IMR-90 (cell line): ENCODE measurements at regions not wholly inside any gene's neighbourhood (a gene's known extent, or its start where the extent isn't known, plus 50 kb on each side); places are given as distances from the start of the nearest gene placed in this dataset.

Source experiments
- ATAC-seq: fragments of 200-7000 bp; cut with Tn5 transposase; 2 replicates; pipeline ENCODE4 v1.9.1; 2020; ENCODE audit warnings: low read depth, mild to moderate bottlenecking, moderate library complexity
- BruUV-seq: library from RNA; stranded (reverse); fragments of 400-500 nt; replicated peaks from 2 replicates; lab custom pipeline; 2021; lab: Mats Ljungman, UMichigan
- CTCF ChIA-PET: fragments of 300-600 bp; formaldehyde crosslinking; extraction: SDS; loops from one replicate; lab custom pipeline; 2021; ENCODE audit warnings: antibody characterized with exemption; lab: Yijun Ruan, JAX
- POLR2A ChIA-PET: fragments of 300-600 bp; sonication (Branson Sonifier 250); formaldehyde crosslinking; loops from one replicate; lab custom pipeline; 2022; ENCODE audit warnings: antibody characterized with exemption; ENCODE audit not compliant: unreplicated experiment; lab: Charles Lee
- DNase-seq: peaks from one replicate; pipeline ENCODE4 v3.0.0; 2013
- H2AFZ ChIP-seq: replicated peaks from 2 replicates; pipeline ENCODE3; 2013; ENCODE audit warnings: low read length, mild to moderate bottlenecking; ENCODE audit not compliant: poor library complexity
- H2AK5ac ChIP-seq: 2 replicates; pipeline ENCODE4 v1.6.1; 2013; ENCODE audit warnings: low read depth, low read length, inconsistent platforms
- H2AK9ac ChIP-seq: replicated peaks from 2 replicates; pipeline ENCODE3; 2013; ENCODE audit warnings: mild to moderate bottlenecking, low read depth, low read length, moderate library complexity; ENCODE audit not compliant: poor library complexity
- H2BK120ac ChIP-seq: 2 replicates; pipeline ENCODE4 v1.6.1; 2013; ENCODE audit warnings: low read depth, low read length, inconsistent platforms
- H2BK15ac ChIP-seq: 3 replicates; pipeline ENCODE4 v1.6.1; 2013; ENCODE audit warnings: low read depth, low read length, inconsistent platforms
- H2BK20ac ChIP-seq: 2 replicates; pipeline ENCODE4 v1.6.1; 2013; ENCODE audit warnings: low read depth, mild to moderate bottlenecking, inconsistent platforms, low read length, moderate library complexity
- H2BK5ac ChIP-seq: 2 replicates; pipeline ENCODE4 v1.6.1; 2013; ENCODE audit warnings: mild to moderate bottlenecking, low read depth, low read length, inconsistent platforms; ENCODE audit not compliant: poor library complexity, severe bottlenecking
- H3K14ac ChIP-seq: replicated peaks from 2 replicates; pipeline ENCODE4 v1.6.1; 2013; ENCODE audit warnings: low read depth, low read length, inconsistent platforms
- H3K18ac ChIP-seq: 2 replicates; pipeline ENCODE4 v1.6.1; 2013; ENCODE audit warnings: low read depth, low read length, control low read depth
- H3K23ac ChIP-seq: 2 replicates; pipeline ENCODE4 v1.6.1; 2013; ENCODE audit warnings: low read depth, low read length, inconsistent platforms
- H3K27ac ChIP-seq: 2 replicates; pipeline ENCODE4 v1.5.1; 2013; ENCODE audit warnings: mild to moderate bottlenecking, control low read depth, low read length; ENCODE audit not compliant: insufficient read depth
- H3K27me3 ChIP-seq: 2 replicates; pipeline ENCODE4 v1.6.1; 2013; ENCODE audit warnings: low read length; ENCODE audit not compliant: control insufficient read depth, insufficient read depth
- H3K36me3 ChIP-seq: 2 replicates; pipeline ENCODE4 v1.6.1; 2013; ENCODE audit warnings: low read length, mixed read lengths; ENCODE audit not compliant: control insufficient read depth, insufficient read depth
- H3K4ac ChIP-seq: 2 replicates; pipeline ENCODE4 v1.6.1; 2013; ENCODE audit warnings: low read depth, low read length, inconsistent platforms
- H3K4me1 ChIP-seq: 2 replicates; pipeline ENCODE4 v1.6.1; 2013; ENCODE audit warnings: low read length, mixed read lengths; ENCODE audit not compliant: control insufficient read depth, insufficient read depth
- H3K4me2 ChIP-seq: 2 replicates; pipeline ENCODE4 v1.6.1; 2013; ENCODE audit warnings: low read depth, mild to moderate bottlenecking, control low read depth, low read length, moderate library complexity
- H3K4me3 ChIP-seq: 2 replicates; pipeline ENCODE4 v1.5.1; 2013; ENCODE audit warnings: low read depth, mild to moderate bottlenecking, control low read depth, low read length, moderate library complexity; ENCODE audit not compliant: insufficient read depth
- H3K56ac ChIP-seq: 2 replicates; pipeline ENCODE4 v1.6.1; 2013; ENCODE audit warnings: low read length, inconsistent platforms; ENCODE audit not compliant: insufficient read depth; ENCODE audit errors: extremely low read depth
- H3K79me1 ChIP-seq, 2 experiments: 2 replicates each; pipeline ENCODE4 v1.6.1; 2013; ENCODE audit warnings: low read length in 2 of 2, inconsistent platforms in 1 of 2, low read depth in 1 of 2
- H3K9ac ChIP-seq: 2 replicates; pipeline ENCODE4 v1.6.1; 2013; ENCODE audit warnings: low read depth, low read length, control low read depth
- H3K9me1 ChIP-seq: 2 replicates; pipeline ENCODE4 v1.6.1; 2013; ENCODE audit warnings: low read length, inconsistent platforms; ENCODE audit not compliant: insufficient read depth
- H3K9me3 ChIP-seq: 2 replicates; pipeline ENCODE4 v1.6.1; 2013; ENCODE audit warnings: low read length; ENCODE audit not compliant: control insufficient read depth, insufficient read depth
- H4K20me1 ChIP-seq: 2 replicates; pipeline ENCODE4 v1.6.1; 2013; ENCODE audit warnings: low read length, inconsistent platforms; ENCODE audit not compliant: insufficient read depth
- H4K5ac ChIP-seq: 2 replicates; pipeline ENCODE4 v1.6.1; 2013; ENCODE audit warnings: mild to moderate bottlenecking, low read depth, low read length, control low read depth
- H4K8ac ChIP-seq, 2 experiments: 2 replicates each; pipeline ENCODE4 v1.6.1; 2013; ENCODE audit warnings: low read depth in 2 of 2, low read length in 2 of 2, control low read depth in 1 of 2, inconsistent platforms in 1 of 2
- H4K91ac ChIP-seq: 2 replicates; pipeline ENCODE4 v1.6.1; 2013; ENCODE audit warnings: low read depth, low read length, inconsistent platforms; ENCODE audit not compliant: insufficient read depth
- MAFK ChIP-seq: IDR thresholded peaks from 2 replicates; pipeline ENCODE4 v1.6.1; 2012; ENCODE audit warnings: low read depth, low read length, improper control_type of control experiment
- POLR2A ChIP-seq: IDR thresholded peaks from 2 replicates; pipeline ENCODE4 v1.6.1; 2012; ENCODE audit warnings: mild to moderate bottlenecking, low read depth, low read length
- RCOR1 ChIP-seq: IDR thresholded peaks from 2 replicates; pipeline ENCODE4 v1.6.1; 2012; ENCODE audit warnings: mild to moderate bottlenecking, low read length, improper control_type of control experiment; ENCODE audit not compliant: insufficient replicate concordance
- RFX5 ChIP-seq: IDR thresholded peaks from 2 replicates; pipeline ENCODE4 v1.8.0; 2012; ENCODE audit warnings: low read depth, mild to moderate bottlenecking, low read length, moderate library complexity
- WGBS, 2 experiments: methylation state at CpG; one replicate each; pipeline versions ENCODE4 v1.1.5 to v1.1.7; 2013; ENCODE audit warnings: missing lambda C conversion rate in 2 of 2; ENCODE audit not compliant: insufficient read length in 1 of 2; ENCODE audit errors: extremely low coverage in 2 of 2; 5-methylcytosine and 5-hydroxymethylcytosine counted together
- dilution Hi-C: fragments of 300-500 bp; cut with HindIII; formaldehyde crosslinking; loops from one replicate; pipeline ENCODE4 v1.14.3; 2018; ENCODE audit warnings: low sequenced_read_pairs; ENCODE audit not compliant: unreplicated experiment
- in situ Hi-C: fragments of 300-500 bp; cut with MboI; formaldehyde crosslinking; loops from 3 replicates; pipeline ENCODE4 v1.14.3; 2019; ENCODE audit warnings: low sequenced_read_pairs, inconsistent platforms, mixed read lengths
- intact Hi-C: fragments of 100-400 bp; cut with micrococcal nuclease; formaldehyde crosslinking; loops from 2 replicates; pipeline ENCODE4 v1.10.0; 2022
- TF ChIP-seq, protein P1 (sequence below): fragments of 150-350 bp; IDR thresholded peaks from 2 replicates; pipeline ENCODE4 v1.6.1; 2017; ENCODE audit warnings: mild to moderate bottlenecking, antibody characterized with exemption, low read length, low read depth

DNA sequence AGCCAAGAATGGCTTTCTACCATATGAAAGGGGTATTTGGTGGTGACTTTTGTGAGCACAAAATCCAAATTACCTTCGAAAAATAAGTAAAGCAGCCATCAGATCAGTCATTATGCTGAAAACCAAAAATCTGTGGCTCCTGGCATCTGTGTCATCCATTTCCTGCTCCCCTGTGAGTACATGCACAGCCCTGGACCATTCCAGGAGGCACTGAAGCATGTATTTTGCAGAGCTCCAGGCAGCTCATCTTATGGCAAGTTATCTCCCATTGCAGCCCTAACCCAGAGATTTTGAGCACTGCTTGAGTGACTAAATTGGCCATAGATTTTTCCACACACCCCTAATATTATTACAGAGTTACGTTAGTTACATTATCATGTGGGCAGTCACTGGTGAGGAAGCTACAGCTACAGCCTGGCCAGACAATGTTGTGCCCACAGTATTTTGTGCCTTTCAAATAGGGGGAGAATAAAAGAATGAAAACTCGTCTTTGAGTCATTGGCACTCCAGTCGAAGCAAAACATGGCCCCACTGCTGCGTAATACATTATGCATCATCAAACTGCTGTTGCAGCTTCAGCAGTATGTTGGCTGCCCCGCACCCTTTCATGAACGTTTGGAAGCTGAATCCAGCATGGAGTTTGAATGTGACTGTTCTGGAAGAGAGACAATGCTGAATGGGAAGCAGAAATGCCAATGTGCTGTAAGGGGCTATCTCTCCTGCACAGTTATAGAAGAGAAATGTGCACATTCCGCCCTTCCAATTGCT is 702.2 kb downstream of the RNF144A start:
- H2BK5ac ChIP-seq: no peak overlapping the region
- ATAC-seq (no peak), DNase-seq (no peak)
- H4K20me1 ChIP-seq: no peaks in the 10 kb centered on the region
- no peak overlapping the region for H3K4me2 ChIP-seq
- no TSS peak for BruUV-seq
- ChIA-PET POLR2A (no interaction called here), CTCF (interaction anchor here (0.6 kb wide), 1 partner anchor 324 kb away, joined by 3 read pairs; no protein-coding TSS in a partner anchor)
- no peak overlapping the region for H4K5ac ChIP-seq
- H3K79me1 ChIP-seq: no peaks in the 10 kb centered on the region
- H3K9me3 ChIP-seq: no peaks in the 10 kb centered on the region; the same call in 1 of the 2 replicates
- H4K8ac ChIP-seq: no peak overlapping the region
- no peak overlapping the region for H3K23ac ChIP-seq
- H3K4me3 ChIP-seq: no peak overlapping the region
- H4K91ac ChIP-seq: no peak overlapping the region
- H3K27me3 ChIP-seq: no peaks in the 10 kb centered on the region
- intact Hi-C loops (no loop called here), in situ Hi-C loops (no loop called here), dilution Hi-C loops (no loop called here)
- H3K56ac ChIP-seq: no peak overlapping the region
- no peak overlapping the region for H2BK15ac ChIP-seq
- H2BK120ac ChIP-seq: no peak overlapping the region
- no peak overlapping the region for H3K27ac ChIP-seq
- no peak overlapping the region for H3K4ac ChIP-seq
- H2AFZ ChIP-seq: no peak overlapping the region
- H3K4me1 ChIP-seq: no peaks in the 10 kb centered on the region
- H3K9me1 ChIP-seq: no peaks in the 10 kb centered on the region
- no peak overlapping the region for H3K9ac ChIP-seq
- 40% methylated on average over 2 of the region's 8 CpGs; no CpG with 5 or more reads in 1 of the 2 experiments for WGBS, 2 experiments
- no peak overlapping the region for H3K18ac ChIP-seq
- no peaks in the 10 kb centered on the region for H3K36me3 ChIP-seq
- no peak overlapping the region for H2BK20ac ChIP-seq
- H2AK5ac ChIP-seq: no peak overlapping the region
- TF ChIP-seq, protein P1, sequence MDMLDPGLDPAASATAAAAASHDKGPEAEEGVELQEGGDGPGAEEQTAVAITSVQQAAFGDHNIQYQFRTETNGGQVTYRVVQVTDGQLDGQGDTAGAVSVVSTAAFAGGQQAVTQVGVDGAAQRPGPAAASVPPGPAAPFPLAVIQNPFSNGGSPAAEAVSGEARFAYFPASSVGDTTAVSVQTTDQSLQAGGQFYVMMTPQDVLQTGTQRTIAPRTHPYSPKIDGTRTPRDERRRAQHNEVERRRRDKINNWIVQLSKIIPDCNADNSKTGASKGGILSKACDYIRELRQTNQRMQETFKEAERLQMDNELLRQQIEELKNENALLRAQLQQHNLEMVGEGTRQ: no peak
- TF ChIP-seq POLR2A (no peak), RFX5 (no peak), MAFK (no peak), RCOR1 (no peak)
- no peak overlapping the region for H2AK9ac ChIP-seq
- H3K14ac ChIP-seq: no peak overlapping the region
